ENCODE measurements at regions not wholly inside any gene's neighbourhood (a gene's known extent, or its start where the extent isn't known, plus 50 kb on each side); places are given as distances from the start of the nearest gene placed in this dataset.
"Not testable (repeated sequence)": the region's sequence is repeated elsewhere in the genome, so short reads cannot be mapped to it uniquely, and the experiment has no call there.

DNA sequence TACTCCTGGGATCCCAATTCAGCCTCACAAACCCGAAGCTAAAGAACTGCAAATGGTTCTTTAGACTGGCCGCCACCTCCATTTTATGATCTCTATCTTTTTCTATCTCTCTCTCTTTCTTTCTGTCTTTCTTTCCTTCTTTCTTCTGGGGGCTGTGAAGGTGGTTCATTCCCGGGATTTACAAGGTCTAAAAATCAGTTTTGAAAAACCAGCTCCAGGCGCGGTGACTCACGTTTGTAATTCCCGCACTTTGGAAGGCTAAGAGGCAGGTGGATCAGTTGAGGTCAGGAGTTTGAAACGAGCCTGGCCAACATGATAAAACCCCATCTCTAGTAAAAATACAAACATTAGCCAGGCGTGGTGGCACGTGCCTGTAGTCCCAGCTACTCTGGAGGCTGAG, 67.2 kb upstream of the VASH1 start:
- TF ChIP-seq POLR2A (IDR thresholded peaks at IDR 0.05; ENCODE audit: low read length) (no peak), GATA1 (IDR thresholded peaks at IDR 0.05; ENCODE audit: low read depth, low read length) (no peak)
- DNase-seq = no peak

DNA sequence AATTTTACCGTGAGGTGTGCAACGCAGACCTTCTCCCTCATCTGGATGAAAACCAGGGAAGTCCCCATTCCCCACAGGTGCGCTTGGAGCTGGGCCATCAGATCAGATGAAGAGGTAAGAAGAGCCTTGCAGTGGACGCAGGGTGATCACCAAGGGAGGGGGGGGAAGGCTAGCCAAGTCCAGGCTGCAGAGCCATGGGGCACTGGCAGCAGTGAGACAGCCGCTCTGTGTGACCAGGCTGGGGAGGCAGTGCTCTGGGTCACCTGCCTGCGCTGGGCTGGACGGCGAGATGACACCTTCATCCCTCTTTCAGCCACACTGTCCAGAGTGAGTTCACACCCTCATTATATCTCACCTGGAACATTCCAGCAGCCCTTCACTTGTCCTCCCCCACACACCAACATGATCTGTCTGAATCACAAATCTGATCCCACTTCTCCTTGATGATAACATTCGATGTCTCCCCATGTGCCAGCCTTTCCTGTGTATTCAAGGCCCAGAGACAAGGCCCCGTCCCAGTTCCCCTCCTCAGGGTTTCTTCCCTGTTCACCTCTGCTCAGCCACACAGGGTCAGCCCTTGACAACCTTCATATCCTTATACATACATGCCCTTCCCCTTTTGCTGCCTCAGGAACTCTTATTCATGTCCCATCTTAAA, 65.9 kb upstream of the VASH1 start:
- no peak for DNase-seq
- TF ChIP-seq GATA1 (IDR thresholded peaks at IDR 0.05; ENCODE audit: low read depth, low read length) (no peak), POLR2A (IDR thresholded peaks at IDR 0.05; ENCODE audit: low read length) (no peak)

DNA sequence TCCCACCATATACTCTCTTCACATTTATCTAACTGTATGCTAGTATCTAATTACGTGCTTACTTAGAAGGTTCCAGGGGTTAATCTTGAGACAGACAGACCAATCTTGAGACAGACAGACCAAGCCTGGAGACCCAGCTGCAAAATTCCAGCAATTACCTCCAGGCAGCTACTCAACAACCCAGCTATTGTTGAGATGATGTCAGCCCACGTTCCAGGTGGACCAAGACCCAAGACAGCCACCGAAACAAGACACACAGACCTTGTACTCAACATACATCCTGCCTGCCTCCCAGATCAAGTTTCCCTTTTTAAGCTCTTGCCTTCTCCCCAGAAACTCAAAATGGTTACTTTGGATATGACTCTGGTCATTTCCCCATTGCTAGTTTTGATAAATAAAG, 64.9 kb upstream of the VASH1 start:
- DNase-seq = no peak
- no peak for TF ChIP-seq GATA1 (IDR thresholded peaks at IDR 0.05; ENCODE audit: low read depth, low read length)

DNA sequence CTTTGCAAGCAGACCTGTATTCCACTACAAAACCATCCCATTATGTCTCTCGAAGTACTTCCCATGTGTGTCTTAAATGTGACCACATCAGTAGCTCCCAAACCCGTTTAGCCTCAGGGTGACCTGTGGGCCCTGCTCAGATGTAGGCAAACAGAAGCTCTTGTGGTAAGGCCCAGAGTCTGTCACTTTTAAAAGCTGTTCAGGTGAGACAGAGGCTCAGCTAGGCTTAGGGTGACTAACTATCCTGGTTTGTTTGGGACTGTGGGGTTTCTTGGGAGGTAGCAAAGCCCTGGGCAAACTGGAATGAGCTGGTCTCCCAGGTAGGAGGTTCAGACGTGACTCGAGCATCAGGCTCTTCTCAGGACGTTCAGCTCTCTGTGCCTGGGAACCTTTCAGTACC, 64.5 kb upstream of the VASH1 start:
- DNase-seq = no peak
- TF ChIP-seq POLR2A (IDR thresholded peaks at IDR 0.05; ENCODE audit: low read length) (no peak), GATA1 (IDR thresholded peaks at IDR 0.05; ENCODE audit: low read depth, low read length) (no peak)

DNA sequence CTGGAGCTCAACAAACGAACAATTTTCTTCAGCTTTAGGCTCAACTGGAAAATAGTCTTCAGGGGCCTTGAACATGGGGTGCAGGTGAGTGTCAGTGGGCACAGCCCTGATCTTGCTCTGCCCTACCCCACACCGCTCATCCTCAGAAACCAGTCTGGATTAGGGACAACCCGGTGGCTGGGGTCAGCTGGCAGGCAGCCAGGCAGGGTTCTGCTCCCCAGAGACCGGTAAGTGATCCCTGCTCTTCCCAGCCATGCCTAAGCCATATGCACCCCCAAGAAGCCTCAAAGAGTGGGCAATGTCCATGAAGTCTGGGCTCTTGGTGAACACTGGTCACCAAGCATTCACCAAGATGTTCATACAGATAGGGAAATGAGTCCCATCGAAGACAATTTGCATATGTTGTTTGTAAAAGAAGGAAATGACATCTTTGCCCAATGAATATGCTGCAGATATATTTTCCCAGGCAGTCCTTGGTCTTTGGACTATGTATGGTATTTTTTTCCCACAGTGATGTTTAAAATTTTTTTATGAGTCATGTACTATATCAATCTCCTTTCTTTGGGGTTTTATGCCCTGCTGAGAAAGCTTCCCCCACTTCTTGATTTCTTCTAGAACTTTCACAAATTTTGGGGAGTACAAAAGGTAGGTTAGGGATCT, 63.9 kb upstream of the VASH1 start:
- no peak for TF ChIP-seq POLR2A (IDR thresholded peaks at IDR 0.05; ENCODE audit: low read length)
- no peak for TF ChIP-seq GATA1 (IDR thresholded peaks at IDR 0.05; ENCODE audit: low read depth, low read length)
- DNase-seq = no peak

DNA sequence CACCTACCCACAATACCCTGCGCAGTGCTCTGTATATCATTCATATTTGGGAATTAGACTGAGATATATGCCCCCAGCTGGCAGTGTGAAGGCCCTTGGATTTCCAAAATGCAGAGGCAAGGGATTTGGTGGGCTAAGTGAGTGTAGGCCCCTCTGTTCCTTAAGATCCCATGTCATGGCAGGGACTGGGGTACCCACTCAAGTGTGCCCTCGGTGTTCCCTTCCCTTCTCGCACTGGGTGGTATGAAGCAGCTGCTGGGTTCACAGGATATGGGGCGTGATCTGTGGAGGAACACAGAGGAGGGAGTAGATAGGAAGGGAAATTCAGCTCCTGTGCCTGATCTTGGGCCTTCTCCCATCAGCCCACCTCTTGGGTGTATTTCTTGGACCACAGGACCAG, 63.1 kb upstream of the VASH1 start:
- TF ChIP-seq POLR2A (IDR thresholded peaks at IDR 0.05; ENCODE audit: low read length) = no peak
- TF ChIP-seq GATA1 (IDR thresholded peaks at IDR 0.05; ENCODE audit: low read depth, low read length) = no peak
- DNase-seq = no peak

DNA sequence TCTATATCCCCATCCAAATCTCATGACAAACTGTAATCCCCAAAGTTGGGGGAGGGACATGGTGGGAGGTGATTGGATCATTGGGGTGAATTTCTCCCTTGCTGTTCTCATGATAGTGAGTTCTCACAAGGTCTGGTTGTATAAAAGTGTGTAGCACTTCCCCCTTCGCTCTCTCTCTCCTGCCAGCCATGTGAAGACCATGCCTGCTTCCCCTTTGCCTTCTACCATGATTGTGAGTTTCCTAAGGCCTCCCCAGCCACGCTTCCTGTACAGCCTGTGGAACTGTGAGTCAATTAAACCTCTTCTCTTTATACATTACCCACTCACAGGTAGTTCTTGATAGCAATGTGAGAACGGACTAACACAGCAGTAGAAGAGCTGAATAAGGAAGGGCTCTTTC, 62.6 kb upstream of the VASH1 start:
- TF ChIP-seq GATA1 (IDR thresholded peaks at IDR 0.05; ENCODE audit: low read depth, low read length) (no peak), POLR2A (IDR thresholded peaks at IDR 0.05; ENCODE audit: low read length) (no peak)
- no peak for DNase-seq

DNA sequence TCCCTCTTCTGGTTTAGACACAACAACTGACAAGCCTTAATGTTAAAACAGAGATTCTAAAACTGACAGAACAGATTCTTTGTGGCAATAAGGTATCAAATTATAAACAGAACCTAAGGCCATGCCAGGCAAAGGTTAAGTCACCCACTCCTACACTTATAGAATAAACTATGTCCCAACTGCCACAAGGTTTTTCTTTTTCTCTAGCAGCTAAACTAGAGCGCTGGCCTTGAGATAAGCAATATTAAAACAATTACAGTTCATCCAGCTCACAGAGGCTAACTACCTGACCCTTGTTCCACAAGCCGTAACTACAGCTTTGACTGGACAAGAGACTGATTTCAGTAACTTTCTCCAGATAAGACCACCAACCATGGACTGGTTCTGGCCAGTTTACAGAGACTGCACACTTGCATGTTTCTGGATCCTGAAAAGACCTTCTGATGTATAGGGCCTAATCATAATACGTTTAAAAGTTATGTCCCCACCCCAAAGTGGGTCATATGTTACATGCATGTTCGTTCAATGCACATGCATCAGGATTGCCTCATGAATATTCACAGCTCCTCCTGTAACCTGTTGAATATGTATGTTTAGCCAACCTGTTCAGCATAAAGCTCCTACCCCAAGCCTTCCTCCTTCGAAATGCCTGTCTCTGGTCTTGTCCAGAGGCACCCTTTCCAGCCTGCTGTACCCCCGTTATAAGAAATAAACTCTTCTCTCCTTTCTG, 61.9 kb upstream of the VASH1 start:
- TF ChIP-seq POLR2A (IDR thresholded peaks at IDR 0.05; ENCODE audit: low read length) (no peak), GATA1 (IDR thresholded peaks at IDR 0.05; ENCODE audit: low read depth, low read length) (no peak)
- no peak for DNase-seq

DNA sequence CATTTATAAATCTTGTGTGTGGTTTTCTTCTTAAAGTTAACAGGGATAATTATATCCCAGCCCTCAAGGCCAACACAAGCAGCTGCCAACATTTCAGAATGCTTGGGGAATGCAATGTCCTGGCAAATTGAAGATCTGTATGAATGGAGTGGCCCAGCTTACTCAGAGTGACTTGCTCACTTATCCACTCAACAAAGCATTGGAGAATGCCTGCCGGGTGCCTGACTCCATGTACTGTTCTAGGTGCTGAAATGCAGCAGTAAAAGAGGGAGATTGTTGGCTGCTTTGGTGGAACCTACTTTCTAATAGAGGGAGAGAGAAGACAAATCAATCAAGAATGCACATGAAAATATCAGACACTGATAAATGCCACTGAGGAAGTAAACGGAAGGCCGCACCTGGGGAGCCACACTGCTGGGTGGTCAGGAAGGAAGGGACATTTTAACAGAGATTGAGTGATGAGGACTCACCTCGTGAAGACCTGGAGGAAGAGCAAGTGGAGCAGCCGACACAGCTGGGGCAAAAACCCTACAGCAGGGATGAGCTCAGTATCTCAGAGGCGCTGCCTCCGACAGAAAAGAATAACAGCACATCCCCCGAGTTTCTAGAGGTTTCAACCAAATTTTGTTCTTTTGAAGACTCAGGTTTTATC, 61.2 kb upstream of the VASH1 start:
- no peak for TF ChIP-seq GATA1 (IDR thresholded peaks at IDR 0.05; ENCODE audit: low read depth, low read length)
- TF ChIP-seq POLR2A (IDR thresholded peaks at IDR 0.05; ENCODE audit: low read length) = no peak
- no peak for DNase-seq

DNA sequence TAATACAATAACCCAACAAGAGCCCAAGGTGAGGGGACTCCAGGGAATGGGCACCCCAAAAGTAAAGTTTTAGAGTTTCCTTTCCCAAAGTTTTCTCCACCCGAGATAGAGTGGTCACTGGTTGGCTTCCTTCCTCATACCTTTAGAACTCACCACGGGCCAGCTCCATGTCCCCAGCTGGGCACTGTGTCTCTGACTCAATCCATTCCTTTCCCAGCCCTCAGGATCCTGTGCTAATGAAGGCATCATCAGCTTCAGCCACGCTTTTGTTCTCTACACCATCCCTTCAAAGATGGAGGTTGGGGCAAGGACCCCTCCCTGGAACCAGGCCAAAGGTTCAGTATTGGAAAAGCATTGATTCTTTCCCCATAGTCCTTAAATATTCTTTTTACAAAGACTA, 59.8 kb upstream of the VASH1 start:
- DNase-seq = no peak

DNA sequence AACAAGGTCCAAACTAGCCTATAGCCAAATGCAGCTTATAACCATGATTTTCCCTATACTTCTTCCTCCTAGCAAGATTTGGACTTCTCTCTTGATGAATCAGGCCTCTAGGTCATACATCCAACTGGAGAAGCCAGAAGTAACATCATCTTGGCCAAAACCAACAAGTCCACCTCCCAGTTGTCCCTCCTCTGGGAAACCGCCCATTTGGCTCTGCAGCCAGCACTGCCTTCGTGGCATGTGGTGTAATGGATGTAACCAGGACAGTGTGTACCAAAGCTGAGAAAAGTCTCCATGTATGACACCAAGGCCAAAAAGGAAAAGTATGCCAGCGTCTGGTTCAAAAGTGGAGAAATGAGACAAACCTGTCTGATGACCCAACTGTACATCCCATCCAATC, 59.3 kb upstream of the VASH1 start:
- no peak for TF ChIP-seq POLR2A (IDR thresholded peaks at IDR 0.05; ENCODE audit: low read length)
- TF ChIP-seq GATA1 (IDR thresholded peaks at IDR 0.05; ENCODE audit: low read depth, low read length) = no peak

More for the DNA sequence above, 59.8 kb upstream of the VASH1 start:
- no peak for TF ChIP-seq GATA1 (IDR thresholded peaks at IDR 0.05; ENCODE audit: low read depth, low read length)
- TF ChIP-seq POLR2A (IDR thresholded peaks at IDR 0.05; ENCODE audit: low read length) = no peak

DNA sequence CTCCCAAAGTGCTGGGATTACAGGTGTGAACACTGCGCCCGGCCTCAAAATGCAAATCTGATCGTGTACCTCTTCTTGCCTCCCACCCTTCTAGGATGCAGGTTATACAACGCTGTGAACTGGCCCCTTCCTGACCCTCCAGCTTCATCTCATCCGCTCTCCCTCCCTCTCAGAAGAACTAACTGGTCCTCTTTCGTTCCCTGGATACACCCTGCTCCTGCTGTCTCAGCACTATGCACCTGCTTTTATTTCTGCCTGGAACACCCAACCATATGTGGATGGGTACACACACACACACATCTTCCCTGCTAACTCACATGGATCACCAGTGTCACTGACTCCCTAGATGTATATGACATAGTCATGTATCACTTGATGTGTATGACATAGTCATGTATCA, 56.1 kb upstream of the VASH1 start:
- TF ChIP-seq GATA1 (IDR thresholded peaks at IDR 0.05; ENCODE audit: low read depth, low read length) (no peak), POLR2A (IDR thresholded peaks at IDR 0.05; ENCODE audit: low read length) (no peak)
- no peak for DNase-seq

More for the DNA sequence above, 59.3 kb upstream of the VASH1 start:
- no peak for DNase-seq

DNA sequence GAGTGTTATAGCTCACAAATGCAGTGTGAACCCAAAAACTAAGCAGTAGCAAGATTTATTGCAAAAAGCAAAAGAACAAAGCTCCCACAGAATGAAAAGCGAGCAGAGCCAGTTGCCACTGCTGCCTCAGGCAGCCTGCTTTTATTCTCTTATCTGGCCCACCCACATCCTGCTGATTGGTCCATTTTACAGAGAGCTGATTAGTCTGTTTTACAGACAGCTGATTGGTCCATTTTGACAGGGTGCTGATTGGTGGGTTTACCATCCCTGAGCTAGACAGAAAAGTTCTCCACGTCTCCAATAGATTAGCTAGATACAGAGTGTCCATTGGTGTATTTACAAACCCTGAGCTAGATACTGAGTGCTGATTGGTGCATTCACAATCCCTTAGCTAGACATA, 55.1 kb upstream of the VASH1 start:
- DNase-seq = not testable (repeated sequence)

DNA sequence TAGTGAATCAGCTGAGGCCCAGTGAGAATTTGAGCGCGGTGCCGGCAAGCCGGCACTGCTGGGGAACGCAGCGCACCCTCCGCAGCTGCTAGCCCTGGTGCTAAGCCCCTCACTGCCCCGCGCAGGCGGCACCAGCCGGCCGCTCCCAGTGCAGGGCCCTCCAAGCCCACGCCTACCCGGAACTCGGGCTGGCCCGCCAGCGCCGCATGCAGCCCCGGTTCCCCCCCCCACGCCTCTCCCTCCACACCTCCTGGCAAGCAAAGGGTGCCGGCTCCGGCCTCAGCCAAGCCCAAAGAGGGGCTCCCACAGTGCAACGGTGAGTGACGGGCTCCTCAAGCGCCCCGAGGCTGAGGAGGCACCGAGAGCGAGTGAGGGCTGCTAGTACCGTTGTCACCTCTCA, 54.5 kb upstream of the VASH1 start:
- no peak for DNase-seq
- TF ChIP-seq POLR2A (IDR thresholded peaks at IDR 0.05; ENCODE audit: low read length) (no peak), GATA1 (IDR thresholded peaks at IDR 0.05; ENCODE audit: low read depth, low read length) (no peak)
